H9 (cell line): ENCODE measurements at regions not wholly inside any gene's neighbourhood (a gene's known extent, or its start where the extent isn't known, plus 50 kb on each side); places are given as distances from the start of the nearest gene placed in this dataset.

Experiments
- DNase-seq: peaks from one replicate; pipeline ENCODE4 v3.0.0-alpha.2; 2017
- H2AFZ ChIP-seq: one replicate; pipeline ENCODE4 v1.6.1; 2013; ENCODE audit warnings: mild to moderate bottlenecking, low read length, control low read depth, moderate library complexity
- H2AK5ac ChIP-seq: 2 replicates; pipeline ENCODE4 v1.6.1; 2013; ENCODE audit warnings: low read length, control low read depth, mixed read lengths; ENCODE audit not compliant: insufficient read length
- H2BK120ac ChIP-seq: one replicate; pipeline ENCODE4 v1.6.1; 2013; ENCODE audit warnings: low read depth, mild to moderate bottlenecking, low read length, control low read depth, inconsistent platforms; ENCODE audit not compliant: poor library complexity, severe bottlenecking
- H2BK12ac ChIP-seq: 2 replicates; pipeline ENCODE4 v1.6.1; 2013; ENCODE audit warnings: low read length, control low read depth, mixed read lengths, low read depth; ENCODE audit not compliant: insufficient read length
- H2BK15ac ChIP-seq: 2 replicates; pipeline ENCODE4 v1.6.1; 2013; ENCODE audit warnings: low read depth, low read length, control low read depth
- H2BK20ac ChIP-seq: one replicate; pipeline ENCODE4 v1.6.1; 2013; ENCODE audit warnings: low read depth, mild to moderate bottlenecking, low read length, control low read depth, inconsistent platforms; ENCODE audit not compliant: poor library complexity, severe bottlenecking
- H2BK5ac ChIP-seq: 2 replicates; pipeline ENCODE4 v1.6.1; 2013; ENCODE audit warnings: low read length, control low read depth, mixed read lengths; ENCODE audit not compliant: insufficient read length
- H3K14ac ChIP-seq: 2 replicates; pipeline ENCODE4 v1.6.1; 2013; ENCODE audit warnings: low read length, control low read depth; ENCODE audit not compliant: insufficient read depth
- H3K18ac ChIP-seq: 2 replicates; pipeline ENCODE4 v1.6.1; 2013; ENCODE audit warnings: low read depth, mild to moderate bottlenecking, mixed read lengths, low read length, control low read depth; ENCODE audit not compliant: insufficient read length
- H3K23ac ChIP-seq: 2 replicates; pipeline ENCODE4 v1.6.1; 2013; ENCODE audit warnings: low read length, control low read depth, mixed read lengths, low read depth; ENCODE audit not compliant: insufficient read length
- H3K23me2 ChIP-seq: 2 replicates; pipeline ENCODE4 v1.6.1; 2013; ENCODE audit warnings: low read depth, mild to moderate bottlenecking, mixed read lengths, low read length, control low read depth; ENCODE audit not compliant: insufficient read length, poor library complexity, severe bottlenecking
- H3K27ac ChIP-seq: 2 replicates; pipeline ENCODE4 v1.5.1; 2013; ENCODE audit warnings: low read length, control low read depth, mixed read lengths, low read depth; ENCODE audit not compliant: insufficient read length
- H3K27me3 ChIP-seq: 2 replicates; pipeline ENCODE4 v1.6.1; 2013; ENCODE audit warnings: low read length, control low read depth, inconsistent platforms; ENCODE audit not compliant: insufficient read depth
- H3K4ac ChIP-seq: 2 replicates; pipeline ENCODE4 v1.6.1; 2013; ENCODE audit warnings: low read depth, mild to moderate bottlenecking, control low read depth, inconsistent platforms, low read length, moderate library complexity
- H3K4me1 ChIP-seq: 2 replicates; pipeline ENCODE4 v1.6.1; 2013; ENCODE audit warnings: low read length, control low read depth, inconsistent platforms; ENCODE audit not compliant: insufficient read depth
- H3K4me2 ChIP-seq: 2 replicates; pipeline ENCODE4 v1.6.1; 2013; ENCODE audit warnings: low read length, control low read depth, mixed read lengths; ENCODE audit not compliant: insufficient read length, insufficient read depth
- H3K56ac ChIP-seq: 2 replicates; pipeline ENCODE4 v1.6.1; 2013; ENCODE audit warnings: low read depth, mild to moderate bottlenecking, mixed read lengths, low read length, control low read depth; ENCODE audit not compliant: insufficient read length
- H3K79me1 ChIP-seq: 2 replicates; pipeline ENCODE4 v1.6.1; 2013; ENCODE audit warnings: low read depth, mild to moderate bottlenecking, moderate library complexity, low read length, control low read depth, inconsistent platforms; ENCODE audit not compliant: insufficient read depth, poor library complexity, severe bottlenecking
- H3K79me2 ChIP-seq: 2 replicates; pipeline ENCODE4 v1.6.1; 2013; ENCODE audit warnings: low read length, control low read depth, inconsistent platforms; ENCODE audit not compliant: insufficient read depth
- H3K9ac ChIP-seq: 2 replicates; pipeline ENCODE4 v1.6.1; 2013; ENCODE audit warnings: low read length, control low read depth, mixed read lengths; ENCODE audit not compliant: insufficient read length; ENCODE audit errors: extremely low read depth
- H3K9me3 ChIP-seq: one replicate; pipeline ENCODE4 v1.6.1; 2013; ENCODE audit warnings: low read depth, low read length, inconsistent platforms; ENCODE audit not compliant: control insufficient read depth
- H3T11ph ChIP-seq: one replicate; pipeline ENCODE4 v1.6.1; 2013; ENCODE audit warnings: mild to moderate bottlenecking, low read length, control low read depth, inconsistent platforms
- H4K20me1 ChIP-seq: one replicate; pipeline ENCODE4 v1.6.1; 2013; ENCODE audit not compliant: control insufficient read depth, insufficient read length, insufficient read depth
- H4K5ac ChIP-seq: 2 replicates; pipeline ENCODE4 v1.6.1; 2013; ENCODE audit warnings: low read depth, mild to moderate bottlenecking, mixed read lengths, low read length, control low read depth; ENCODE audit not compliant: insufficient read length
- H4K8ac ChIP-seq: replicated peaks from 2 replicates; pipeline ENCODE4 v1.6.1; 2013; ENCODE audit warnings: low read length, control low read depth, mixed read lengths, low read depth; ENCODE audit not compliant: insufficient read length
- H4K91ac ChIP-seq: 2 replicates; pipeline ENCODE4 v1.6.1; 2013; ENCODE audit warnings: low read depth, mild to moderate bottlenecking, moderate library complexity, mixed read lengths, low read length, control low read depth; ENCODE audit not compliant: insufficient read length
- H3K27ac Mint-ChIP-seq, 3 experiments: 2 replicates in 2 of 3; 3 replicates in 1 of 3; pipeline ENCODE4 v1.8.0; 2020 to 2021; ENCODE audit warnings: mixed read lengths in 3 of 3, mild to moderate bottlenecking in 1 of 3, moderate library complexity in 1 of 3
- H3K27me3 Mint-ChIP-seq: 2 replicates; pipeline ENCODE4 v1.8.0; 2021; ENCODE audit warnings: low read depth, mild to moderate bottlenecking, moderate library complexity, mixed read lengths
- H3K36me3 Mint-ChIP-seq, 3 experiments: 2 replicates in 2 of 3; 3 replicates in 1 of 3; pipeline ENCODE4 v1.8.0; 2020 to 2021; ENCODE audit warnings: low read depth in 3 of 3, mixed read lengths in 3 of 3; ENCODE audit not compliant: insufficient read depth in 1 of 3
- H3K4me1 Mint-ChIP-seq, 2 experiments: 2 replicates each; pipeline ENCODE4 v1.8.0; 2020; ENCODE audit warnings: mixed read lengths in 2 of 2
- H3K4me3 Mint-ChIP-seq, 2 experiments: 2 replicates in 1 of 2; 3 replicates in 1 of 2; pipeline ENCODE4 v1.8.0; 2020 to 2021; ENCODE audit warnings: mild to moderate bottlenecking in 2 of 2, mixed read lengths in 2 of 2, moderate library complexity in 1 of 2
- H3K9me3 Mint-ChIP-seq, 2 experiments: 2 replicates in 1 of 2; 3 replicates in 1 of 2; pipeline ENCODE4 v1.8.0; 2020; ENCODE audit warnings: mild to moderate bottlenecking in 2 of 2, mixed read lengths in 2 of 2, moderate library complexity in 1 of 2
- CTCF ChIP-seq: fragments of 200-600 bp; sonication (generic); conservative IDR thresholded peaks from 3 replicates; pipeline ENCODE4 v1.8.0; 2021; ENCODE audit warnings: antibody characterized with exemption, mild to moderate bottlenecking

- H3K9me3 Mint-ChIP-seq = no peaks in the 10 kb centered on the region
- no peak overlapping the region for H2AFZ ChIP-seq
- no peaks in the 10 kb centered on the region for H4K20me1 ChIP-seq
- H3K4me2 ChIP-seq = no peak overlapping the region
- H3K9me3 ChIP-seq = no peaks in the 10 kb centered on the region
- H3K27me3 Mint-ChIP-seq = no peaks in the 10 kb centered on the region
- H3K27ac ChIP-seq = no peak overlapping the region
- H2BK15ac ChIP-seq = no peak overlapping the region
- no peak overlapping the region for H2BK12ac ChIP-seq
- no peak overlapping the region for H4K91ac ChIP-seq
- no peaks in the 10 kb centered on the region for H3K79me2 ChIP-seq
- TF ChIP-seq CTCF = no peak
- H3K18ac ChIP-seq = no peak overlapping the region
- no peak for DNase-seq
- H4K8ac ChIP-seq = no peak overlapping the region
- H4K5ac ChIP-seq = no peak overlapping the region
- no peak overlapping the region for H2BK120ac ChIP-seq
- no peaks in the 10 kb centered on the region for H3K4me1 ChIP-seq
- H3K23ac ChIP-seq = no peak overlapping the region
- no peaks in the 10 kb centered on the region for H3K4me1 Mint-ChIP-seq
- H3K79me1 ChIP-seq = no peaks in the 10 kb centered on the region
- H3K27me3 ChIP-seq = no peaks in the 10 kb centered on the region
- no peak overlapping the region for H3T11ph ChIP-seq
- H3K36me3 Mint-ChIP-seq = no peaks in the 10 kb centered on the region
- no peak overlapping the region for H3K56ac ChIP-seq
- no peaks in the 10 kb centered on the region for H3K23me2 ChIP-seq
- H3K4ac ChIP-seq = no peak overlapping the region
- no peak overlapping the region for H3K4me3 Mint-ChIP-seq
- H2BK5ac ChIP-seq = no peak overlapping the region
- no peak overlapping the region for H3K14ac ChIP-seq
- no peak overlapping the region for H2BK20ac ChIP-seq
- H2AK5ac ChIP-seq = no peak overlapping the region
- no peak overlapping the region for H3K9ac ChIP-seq
- H3K27ac Mint-ChIP-seq = no peak overlapping the region
Measured at GRCh38 chr1:88013485-88013884, 670.6 kb upstream of the PKN2 start.
